ENCODE measurements at regions not wholly inside any gene's neighbourhood (a gene's known extent, or its start where the extent isn't known, plus 50 kb on each side); places are given as distances from the start of the nearest gene placed in this dataset.
"Not testable (repeated sequence)": the region's sequence is repeated elsewhere in the genome, so short reads cannot be mapped to it uniquely, and the experiment has no call there.

DNA sequence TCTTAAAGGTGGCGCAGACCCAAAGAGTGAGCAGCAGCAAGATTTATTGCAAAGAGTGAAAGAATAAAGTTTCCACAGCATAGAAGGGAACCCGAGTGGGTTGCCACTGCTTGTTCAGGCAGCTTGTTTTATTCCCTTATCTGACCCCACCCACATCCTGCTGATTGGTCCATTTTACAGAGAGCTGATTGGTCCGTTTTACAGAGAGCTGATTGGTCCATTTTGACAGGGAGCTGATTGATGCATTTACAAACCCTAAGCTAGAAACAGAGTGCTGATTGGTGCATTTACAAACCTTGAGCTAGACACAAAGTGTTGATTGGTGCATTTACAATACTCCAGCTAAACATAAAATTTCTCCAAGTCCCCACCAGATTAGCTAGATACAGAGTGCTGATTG is 270.6 kb downstream of the CENPC start:
- H2AFZ ChIP-seq (ENCODE audit: low read depth); H4K20me1 ChIP-seq (ENCODE audit: insufficient read depth); H3K4me1 ChIP-seq (ENCODE audit: control insufficient read depth in 1 of 2, insufficient read depth in 2 of 2, low read depth in 1 of 2, low read length in 1 of 2); DNase-seq; H3K27ac ChIP-seq (ENCODE audit: low read depth in 2 of 2, low read length in 1 of 2); H3K9me2 ChIP-seq; H3K4me3 ChIP-seq (ENCODE audit: low read depth in 2 of 2, low read length in 1 of 2); H3K27me3 ChIP-seq (ENCODE audit: insufficient read depth); H3K4me2 ChIP-seq; H3K9me3 ChIP-seq; H3F3A ChIP-seq (replicated peaks; ENCODE audit: insufficient read depth); H3K79me2 ChIP-seq (ENCODE audit: insufficient read depth); H3K36me3 ChIP-seq (replicated peaks in 1 of 2; ENCODE audit: control insufficient read depth in 1 of 2, insufficient read depth in 2 of 2, low read length in 1 of 2); H3K9ac ChIP-seq; CTCF ChIA-PET; POLR2A ChIA-PET: not testable (repeated sequence)
- 13% methylated on average over 3 of the region's 3 CpGs for WGBS (ENCODE audit: low lambda C conversion rate)

DNA sequence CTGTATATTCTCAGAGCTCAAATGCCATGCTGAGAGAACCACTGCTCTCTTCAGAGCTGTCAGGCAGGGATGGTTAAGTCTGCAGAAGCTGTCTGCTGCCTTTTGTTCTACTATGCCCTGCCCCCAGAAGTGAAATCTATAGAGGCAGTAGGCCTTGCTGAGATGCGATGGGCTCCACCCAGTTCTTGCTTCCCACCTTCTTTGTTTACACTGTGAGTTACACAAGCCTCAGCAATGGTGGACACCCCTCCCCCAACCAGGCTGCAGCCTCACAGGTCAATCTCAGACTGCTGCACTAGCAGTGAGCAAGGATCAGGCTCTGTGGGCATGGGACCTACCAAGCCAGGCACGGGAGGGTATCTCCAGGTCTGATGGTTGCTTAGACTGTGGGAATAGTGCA is 271.6 kb downstream of the CENPC start:
- Histone ChIP-seq H3K79me2 (ENCODE audit: insufficient read depth) (no peaks in the 10 kb centered on the region), H2AFZ (ENCODE audit: low read depth) (no peak overlapping the region), H3K9ac (no peak overlapping the region), H3K27ac (ENCODE audit: low read depth in 2 of 2, low read length in 1 of 2) (no peak overlapping the region), H3K27me3 (ENCODE audit: insufficient read depth) (no peaks in the 10 kb centered on the region), H3K4me3 (ENCODE audit: low read depth in 2 of 2, low read length in 1 of 2) (no peak overlapping the region), H3K9me2 (no peaks in the 10 kb centered on the region), H3K36me3 (replicated peaks in 1 of 2; ENCODE audit: control insufficient read depth in 1 of 2, insufficient read depth in 2 of 2, low read length in 1 of 2) (no peaks in the 10 kb centered on the region), H3F3A (replicated peaks; ENCODE audit: insufficient read depth) (no peaks in the 10 kb centered on the region), H3K9me3 (no peaks in the 10 kb centered on the region), H3K4me2 (no peak overlapping the region), H4K20me1 (ENCODE audit: insufficient read depth) (no peaks in the 10 kb centered on the region), H3K4me1 (ENCODE audit: control insufficient read depth in 1 of 2, insufficient read depth in 2 of 2, low read depth in 1 of 2, low read length in 1 of 2) (no peaks in the 10 kb centered on the region)
- 5% methylated on average over 2 of the region's 2 CpGs for WGBS (ENCODE audit: low lambda C conversion rate)
- ChIA-PET CTCF (no interaction called here), POLR2A (no interaction called here)
- TF ChIP-seq FOSL2 (IDR thresholded peaks at IDR 0.05; ENCODE audit: borderline replicate concordance, low read depth) = no peak
- TF ChIP-seq, protein P1, sequence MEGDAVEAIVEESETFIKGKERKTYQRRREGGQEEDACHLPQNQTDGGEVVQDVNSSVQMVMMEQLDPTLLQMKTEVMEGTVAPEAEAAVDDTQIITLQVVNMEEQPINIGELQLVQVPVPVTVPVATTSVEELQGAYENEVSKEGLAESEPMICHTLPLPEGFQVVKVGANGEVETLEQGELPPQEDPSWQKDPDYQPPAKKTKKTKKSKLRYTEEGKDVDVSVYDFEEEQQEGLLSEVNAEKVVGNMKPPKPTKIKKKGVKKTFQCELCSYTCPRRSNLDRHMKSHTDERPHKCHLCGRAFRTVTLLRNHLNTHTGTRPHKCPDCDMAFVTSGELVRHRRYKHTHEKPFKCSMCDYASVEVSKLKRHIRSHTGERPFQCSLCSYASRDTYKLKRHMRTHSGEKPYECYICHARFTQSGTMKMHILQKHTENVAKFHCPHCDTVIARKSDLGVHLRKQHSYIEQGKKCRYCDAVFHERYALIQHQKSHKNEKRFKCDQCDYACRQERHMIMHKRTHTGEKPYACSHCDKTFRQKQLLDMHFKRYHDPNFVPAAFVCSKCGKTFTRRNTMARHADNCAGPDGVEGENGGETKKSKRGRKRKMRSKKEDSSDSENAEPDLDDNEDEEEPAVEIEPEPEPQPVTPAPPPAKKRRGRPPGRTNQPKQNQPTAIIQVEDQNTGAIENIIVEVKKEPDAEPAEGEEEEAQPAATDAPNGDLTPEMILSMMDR (IDR thresholded peaks at IDR 0.05) = no peak
- no peak for TF ChIP-seq RAD21 (IDR thresholded peaks at IDR 0.05; ENCODE audit: low read length)
- TF ChIP-seq YY1 (IDR thresholded peaks at IDR 0.05; ENCODE audit: low read depth) = no peak
- no peak for TF ChIP-seq MXI1 (IDR thresholded peaks at IDR 0.05; ENCODE audit: low read depth, low read length)
- no peak for TF ChIP-seq TCF12 (IDR thresholded peaks at IDR 0.05)
- no peak for TF ChIP-seq PBX3 (IDR thresholded peaks at IDR 0.05)
- no peak for TF ChIP-seq TAF1 (IDR thresholded peaks at IDR 0.05; ENCODE audit: borderline replicate concordance, low read depth, low read length)
- TF ChIP-seq RFX5 (IDR thresholded peaks at IDR 0.05; ENCODE audit: low read length) = no peak
- no peak for TF ChIP-seq USF2 (IDR thresholded peaks at IDR 0.05; ENCODE audit: borderline replicate concordance, low read depth, low read length)
- no peak for TF ChIP-seq NRF1 (IDR thresholded peaks at IDR 0.05; ENCODE audit: low read depth, low read length)
- no peak for TF ChIP-seq JUND (IDR thresholded peaks at IDR 0.05)
- TF ChIP-seq CHD2 (IDR thresholded peaks at IDR 0.05; ENCODE audit: low read length, partially characterized antibody) = no peak
- no peak for TF ChIP-seq RXRA (IDR thresholded peaks at IDR 0.05; ENCODE audit: borderline replicate concordance, low read depth)
- TF ChIP-seq TEAD4 (IDR thresholded peaks at IDR 0.05; ENCODE audit: borderline replicate concordance, insufficient read depth) = no peak
- DNase-seq = no peak

Measured in SK-N-SH (cell line).